PC-3 (cell line): ENCODE measurements at regions not wholly inside any gene's neighbourhood (a gene's known extent, or its start where the extent isn't known, plus 50 kb on each side); places are given as distances from the start of the nearest gene placed in this dataset.
"Not testable (repeated sequence)": the region's sequence is repeated elsewhere in the genome, so short reads cannot be mapped to it uniquely, and the experiment has no call there.

Source experiments
- ATAC-seq: fragments of 200-7000 bp; cut with Tn5 transposase; 2 replicates; pipeline ENCODE4 v1.9.1; 2020; ENCODE audit warnings: mild to moderate bottlenecking, moderate library complexity
- BruUV-seq: library from RNA; stranded (reverse); fragments of 400-500 nt; replicated peaks from 2 replicates; lab custom pipeline; 2021; lab: Mats Ljungman, UMichigan
- CTCF ChIA-PET: fragments of 300-600 bp; sonication (Branson Sonifier 250); formaldehyde crosslinking; loops from one replicate; lab custom pipeline; 2022; ENCODE audit warnings: antibody characterized with exemption; lab: Charles Lee
- POLR2A ChIA-PET: fragments of 300-600 bp; sonication (Branson Sonifier 250); formaldehyde crosslinking; loops from one replicate; lab custom pipeline; 2022; ENCODE audit warnings: antibody characterized with exemption; ENCODE audit not compliant: unreplicated experiment; lab: Charles Lee
- DNase-seq: peaks from one replicate; pipeline ENCODE4 v3.0.0-alpha.2; 2015
- H2AFZ ChIP-seq: fragments of 300-600 bp; sonication (generic); 2 replicates; pipeline ENCODE4 v1.6.0; 2016; ENCODE audit warnings: antibody characterized with exemption, low read length
- H3F3A ChIP-seq: fragments of 300-600 bp; sonication (generic); one replicate; pipeline ENCODE4 v1.6.0; 2017; ENCODE audit warnings: antibody characterized with exemption, low read length, control low read depth, mild to moderate bottlenecking; ENCODE audit not compliant: unreplicated experiment
- H3K27ac ChIP-seq: fragments of 300-600 bp; sonication (generic); 2 replicates; pipeline ENCODE4 v1.5.1; 2016; ENCODE audit warnings: mild to moderate bottlenecking, low read length
- H3K27me3 ChIP-seq: fragments of 300-600 bp; sonication (generic); 2 replicates; pipeline ENCODE4 v1.6.1; 2016; ENCODE audit warnings: low read length, mixed read lengths
- H3K36me3 ChIP-seq: fragments of 300-600 bp; sonication (generic); 2 replicates; pipeline ENCODE4 v1.6.1; 2016; ENCODE audit warnings: low read depth, mixed run types, low read length, mixed read lengths
- H3K4me1 ChIP-seq: fragments of 300-600 bp; sonication (generic); 2 replicates; pipeline ENCODE4 v1.5.1; 2016; ENCODE audit warnings: low read length; ENCODE audit not compliant: insufficient read depth
- H3K4me2 ChIP-seq: fragments of 300-600 bp; sonication (generic); 2 replicates; pipeline ENCODE4 v1.6.0; 2016; ENCODE audit warnings: low read length
- H3K4me3 ChIP-seq: fragments of 300-600 bp; sonication (generic); 2 replicates; pipeline ENCODE4 v1.5.1; 2016; ENCODE audit warnings: mild to moderate bottlenecking, low read length, mixed read lengths
- H3K79me2 ChIP-seq: fragments of 300-600 bp; sonication (generic); 2 replicates; pipeline ENCODE4 v1.6.1; 2017; ENCODE audit warnings: low read length, mixed read lengths
- H3K9ac ChIP-seq: fragments of 300-600 bp; sonication (generic); 2 replicates; pipeline ENCODE4 v1.6.0; 2016; ENCODE audit warnings: mild to moderate bottlenecking, low read length
- H3K9me2 ChIP-seq: fragments of 300-600 bp; sonication (generic); replicated peaks from 2 replicates; pipeline ENCODE4 v1.6.1; 2016; ENCODE audit warnings: mixed run types, low read length, mixed read lengths
- H3K9me3 ChIP-seq: fragments of 300-600 bp; sonication (generic); 2 replicates; pipeline ENCODE4 v1.6.1; 2016; ENCODE audit warnings: low read length, mixed read lengths
- H4K20me1 ChIP-seq: fragments of 300-600 bp; sonication (generic); 2 replicates; pipeline ENCODE4 v1.6.1; 2016; ENCODE audit warnings: low read length, mixed read lengths
- CTCF ChIP-seq: fragments of 300-600 bp; sonication (generic); conservative IDR thresholded peaks from 2 replicates; pipeline ENCODE4 v1.5.1; 2017; ENCODE audit warnings: antibody characterized with exemption, low read depth, mild to moderate bottlenecking, low read length
- EZH2 ChIP-seq: fragments of 300-600 bp; sonication (generic); IDR thresholded peaks from one replicate; pipeline ENCODE4 v1.6.1; 2017; ENCODE audit warnings: antibody characterized with exemption, mild to moderate bottlenecking, low read length; ENCODE audit not compliant: unreplicated experiment
- EZH2phosphoT487 ChIP-seq: fragments of 300-600 bp; sonication (generic); IDR thresholded peaks from 2 replicates; pipeline ENCODE4 v1.6.1; 2018; ENCODE audit warnings: mild to moderate bottlenecking, antibody characterized with exemption, low read length, borderline replicate concordance
- intact Hi-C: fragments of 100-400 bp; cut with micrococcal nuclease; formaldehyde crosslinking; loops from 2 replicates; pipeline ENCODE4 v1.9.0; 2023

- ChIA-PET CTCF (no interaction called here), POLR2A (no interaction called here)
- Histone ChIP-seq H3K36me3 (no peaks in the 10 kb centered on the region), H3K9ac (no peak overlapping the region), H3K27me3 (no peaks in the 10 kb centered on the region), H3F3A (no peaks in the 10 kb centered on the region), H3K27ac (no peak overlapping the region), H3K4me1 (no peaks in the 10 kb centered on the region), H3K9me2 (no peaks in the 10 kb centered on the region), H4K20me1 (no peaks in the 10 kb centered on the region), H3K4me3 (no peak overlapping the region), H2AFZ (no peak overlapping the region), H3K4me2 (no peak overlapping the region), H3K79me2 (no peaks in the 10 kb centered on the region), H3K9me3 (no peaks in the 10 kb centered on the region)
- intact Hi-C loops = no loop called here
- DNase-seq (no peak), ATAC-seq (no peak)
- BruUV-seq = no TSS peak
- no peak for TF ChIP-seq EZH2
- TF ChIP-seq CTCF = no peak
- no peak for TF ChIP-seq EZH2phosphoT487
Observed at GRCh38 chr9:31753756-31754155, 630.7 kb upstream of the ACO1 start.

- intact Hi-C loops = no loop called here
- Histone ChIP-seq H3K36me3 (no peaks in the 10 kb centered on the region), H3K27me3 (no peaks in the 10 kb centered on the region), H3K9me3 (no peaks in the 10 kb centered on the region), H4K20me1 (no peaks in the 10 kb centered on the region), H2AFZ (no peak overlapping the region), H3K4me1 (no peaks in the 10 kb centered on the region), H3K27ac (no peak overlapping the region), H3K4me3 (no peak overlapping the region), H3K9ac (no peak overlapping the region), H3K4me2 (no peak overlapping the region), H3K9me2 (no peaks in the 10 kb centered on the region), H3K79me2 (no peaks in the 10 kb centered on the region), H3F3A (no peaks in the 10 kb centered on the region)
- BruUV-seq = no TSS peak
- no peak for DNase-seq
- no peak for ATAC-seq
- TF ChIP-seq CTCF = no peak
- TF ChIP-seq EZH2phosphoT487 = no peak
- CTCF ChIA-PET = no interaction called here
- POLR2A ChIA-PET = no interaction called here
Observed at GRCh38 chr9:31759703-31760102, 624.7 kb upstream of the ACO1 start.

GRCh38 chr9:31774021-31774420 lies 610.4 kb upstream of the ACO1 start:
- H3K27me3 ChIP-seq, DNase-seq, BruUV-seq, intact Hi-C loops, H3K27ac ChIP-seq, H3F3A ChIP-seq, H3K79me2 ChIP-seq, H3K4me2 ChIP-seq, H3K9ac ChIP-seq, H3K36me3 ChIP-seq, H3K4me1 ChIP-seq, POLR2A ChIA-PET, CTCF ChIA-PET, ATAC-seq, H3K9me3 ChIP-seq, H3K4me3 ChIP-seq, H2AFZ ChIP-seq, H4K20me1 ChIP-seq, H3K9me2 ChIP-seq: not testable (repeated sequence)
